H1 (cell line): ENCODE measurements at regions not wholly inside any gene's neighbourhood (a gene's known extent, or its start where the extent isn't known, plus 50 kb on each side); places are given as distances from the start of the nearest gene placed in this dataset.
A peak's percentile ranks its signal among the peaks of the same experiment; 100 is the strongest.

Source experiments
- POLR2A ChIP-seq, 2 experiments: IDR thresholded peaks; 1 replicate in 1 of 2; 2 replicates in 1 of 2; pipeline ENCODE4 v1.6.1; 2011; ENCODE audit warnings: low read depth in 2 of 2, low read length in 2 of 2, mild to moderate bottlenecking in 2 of 2; ENCODE audit errors: control extremely low read depth in 1 of 2
- TAF1 ChIP-seq: IDR thresholded peaks from 2 replicates; pipeline ENCODE4 v1.6.1; 2011; ENCODE audit warnings: mild to moderate bottlenecking, low read depth, low read length
- YY1 ChIP-seq: IDR thresholded peaks from 2 replicates; pipeline ENCODE4 v1.6.1; 2011; ENCODE audit warnings: low read depth, mild to moderate bottlenecking, low read length
- TF ChIP-seq, protein P1 (sequence below): IDR thresholded peaks from 2 replicates; pipeline ENCODE4 v1.6.1; 2012; ENCODE audit warnings: inconsistent platforms

DNA sequence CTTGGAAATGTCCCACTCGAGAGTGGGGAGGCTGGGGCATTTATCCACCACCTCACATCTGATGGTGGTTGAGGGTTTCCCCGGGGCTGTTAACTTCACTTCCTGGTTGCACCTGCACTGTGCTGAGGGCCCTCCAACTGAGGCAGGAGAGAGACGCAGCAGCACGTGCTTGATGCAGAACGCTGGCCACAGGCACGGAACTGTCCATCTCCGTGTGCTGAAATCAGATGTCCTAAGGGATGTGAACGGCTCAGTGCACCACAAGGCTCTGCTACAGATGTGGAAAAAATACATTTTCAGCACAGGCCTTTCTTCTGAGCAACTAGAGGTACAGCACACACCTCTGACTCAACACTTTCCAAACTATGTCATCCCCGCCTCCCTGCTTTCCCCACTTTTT, 114.8 kb upstream of the C16orf82 start:
- TF ChIP-seq YY1 (no peak), TAF1 (no peak), POLR2A (IDR thresholded peaks at IDR 0.05; ENCODE audit: control extremely low read depth in 1 of 2, low read depth in 2 of 2, low read length in 2 of 2) (no peak)
- TF ChIP-seq, protein P1, sequence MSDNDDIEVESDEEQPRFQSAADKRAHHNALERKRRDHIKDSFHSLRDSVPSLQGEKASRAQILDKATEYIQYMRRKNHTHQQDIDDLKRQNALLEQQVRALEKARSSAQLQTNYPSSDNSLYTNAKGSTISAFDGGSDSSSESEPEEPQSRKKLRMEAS: peak; percentile 70
